SU-DHL-6 (cell line): ENCODE measurements at regions not wholly inside any gene's neighbourhood (a gene's known extent, or its start where the extent isn't known, plus 50 kb on each side); places are given as distances from the start of the nearest gene placed in this dataset.

Experiments
- H2AFZ ChIP-seq: fragments of 200-600 bp; sonication (generic); 2 replicates; pipeline ENCODE4 v1.6.1; 2014; ENCODE audit warnings: low read depth, mild to moderate bottlenecking, moderate library complexity, mixed read lengths, antibody characterized with exemption, low read length; ENCODE audit not compliant: severe bottlenecking
- H3F3A ChIP-seq: fragments of 200-600 bp; shearing (Covaris generic); 2 replicates; pipeline ENCODE4 v1.6.0; 2016; ENCODE audit warnings: antibody characterized with exemption, mild to moderate bottlenecking; ENCODE audit not compliant: insufficient read depth
- H3K27ac ChIP-seq: fragments of 200-600 bp; sonication (generic); 2 replicates; pipeline ENCODE4 v1.5.1; 2016; ENCODE audit warnings: low read depth, mild to moderate bottlenecking, low read length, moderate library complexity, mixed read lengths
- H3K27me3 ChIP-seq: fragments of 200-600 bp; sonication (generic), shearing (Covaris generic); 2 replicates; pipeline ENCODE4 v1.6.0; 2014; ENCODE audit warnings: mild to moderate bottlenecking, low read length
- H3K36me3 ChIP-seq: fragments of 200-600 bp; sonication (generic); 2 replicates; pipeline ENCODE4 v1.6.1; 2014; ENCODE audit warnings: mild to moderate bottlenecking, low read length, mixed read lengths
- H3K4me2 ChIP-seq: fragments of 300-600, 200-600 bp; shearing (Covaris generic), sonication (generic); 2 replicates; pipeline ENCODE4 v1.6.0; 2014; ENCODE audit warnings: low read length, low read depth, mild to moderate bottlenecking; ENCODE audit not compliant: poor library complexity, severe bottlenecking
- H3K4me3 ChIP-seq: fragments of 200-600 bp; sonication (generic); 2 replicates; pipeline ENCODE4 v1.5.1; 2014; ENCODE audit warnings: antibody characterized with exemption, low read length, mild to moderate bottlenecking, mixed read lengths; ENCODE audit not compliant: insufficient read depth, poor library complexity, severe bottlenecking
- H3K79me2 ChIP-seq: fragments of 200-600 bp; sonication (generic); 2 replicates; pipeline ENCODE4 v1.6.1; 2014; ENCODE audit warnings: mild to moderate bottlenecking, low read length, moderate library complexity; ENCODE audit not compliant: insufficient read depth
- H3K9ac ChIP-seq: fragments of 200-600 bp; sonication (generic); 2 replicates; pipeline ENCODE4 v1.7.0; 2014; ENCODE audit warnings: mild to moderate bottlenecking, low read length
- H3K9me2 ChIP-seq: fragments of 200-600 bp; sonication (generic); replicated peaks from 2 replicates; pipeline ENCODE4 v1.6.1; 2014; ENCODE audit warnings: low read length; ENCODE audit not compliant: insufficient read depth
- H3K9me3 ChIP-seq: fragments of 200-600 bp; sonication (generic); 2 replicates; pipeline ENCODE4 v1.6.1; 2014; ENCODE audit warnings: low read length, mixed read lengths; ENCODE audit not compliant: insufficient read depth
- H4K20me1 ChIP-seq: fragments of 200-600 bp; sonication (generic); 2 replicates; pipeline ENCODE4 v1.6.1; 2014; ENCODE audit warnings: low read depth, mild to moderate bottlenecking, antibody characterized with exemption, low read length, moderate library complexity, mixed read lengths
- EZH2phosphoT487 ChIP-seq: fragments of 200-600 bp; sonication (generic), shearing (Covaris generic); conservative IDR thresholded peaks from 2 replicates; pipeline ENCODE4 v1.6.1; 2018; ENCODE audit warnings: mild to moderate bottlenecking, antibody characterized with exemption, low read length, moderate library complexity, mixed read lengths
- TF ChIP-seq, protein P1 (sequence below): fragments of 200-600 bp; sonication (generic); IDR thresholded peaks from one replicate; pipeline ENCODE4 v1.5.1; 2017; ENCODE audit warnings: antibody characterized with exemption, mild to moderate bottlenecking, low read length, moderate library complexity; ENCODE audit not compliant: insufficient read depth, poor library complexity, severe bottlenecking

DNA sequence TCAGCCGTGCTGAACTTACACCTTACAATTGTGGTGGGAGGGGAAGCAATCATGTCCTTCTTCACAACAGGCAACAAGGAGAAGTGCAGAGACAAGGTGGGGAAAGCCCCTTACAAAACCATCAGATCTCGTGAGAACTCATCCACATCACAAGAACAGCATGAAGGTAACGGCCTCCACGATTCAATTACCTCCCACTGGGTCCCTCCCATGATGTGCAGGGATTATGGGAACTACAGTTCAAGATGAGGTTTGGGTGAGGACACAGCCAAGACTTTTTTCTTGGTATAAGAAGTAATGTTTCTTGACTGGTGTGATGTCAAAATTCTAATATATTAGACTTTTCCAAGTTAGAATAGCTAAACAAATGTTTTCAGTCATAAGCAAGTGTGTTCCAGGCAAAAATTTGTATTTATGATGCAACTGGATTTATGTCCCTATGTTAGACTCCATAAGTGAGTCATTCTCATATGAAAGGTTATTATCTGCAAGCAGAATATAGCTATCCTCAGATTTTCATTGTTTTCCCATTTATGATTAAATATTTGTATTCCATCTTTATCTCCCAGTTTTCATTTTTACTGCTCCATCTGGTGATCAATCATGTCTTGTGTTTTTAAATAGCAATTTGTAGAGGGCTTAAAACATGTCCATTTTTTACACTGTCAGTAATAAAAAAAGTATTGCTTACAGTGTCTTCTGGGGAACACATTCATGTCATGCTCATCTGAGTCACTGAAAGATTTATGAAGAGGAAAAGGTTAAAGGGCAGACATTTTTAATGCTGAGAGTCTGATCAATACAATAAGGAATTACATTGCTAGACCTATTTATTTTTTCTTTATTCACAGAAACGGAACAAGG is 995.2 kb upstream of the CDH2 start:
- no peak overlapping the region for H3K4me3 ChIP-seq
- H4K20me1 ChIP-seq: no peaks in the 10 kb centered on the region
- no peak overlapping the region for H3K9ac ChIP-seq
- no peaks in the 10 kb centered on the region for H3K9me3 ChIP-seq
- no peaks in the 10 kb centered on the region for H3K79me2 ChIP-seq
- H3F3A ChIP-seq: no peaks in the 10 kb centered on the region
- H3K27ac ChIP-seq: no peak overlapping the region
- no peaks in the 10 kb centered on the region for H3K27me3 ChIP-seq
- no peaks in the 10 kb centered on the region for H3K36me3 ChIP-seq
- no peak overlapping the region for H3K4me2 ChIP-seq
- H3K9me2 ChIP-seq: no peaks in the 10 kb centered on the region
- no peak overlapping the region for H2AFZ ChIP-seq
- TF ChIP-seq, protein P1, sequence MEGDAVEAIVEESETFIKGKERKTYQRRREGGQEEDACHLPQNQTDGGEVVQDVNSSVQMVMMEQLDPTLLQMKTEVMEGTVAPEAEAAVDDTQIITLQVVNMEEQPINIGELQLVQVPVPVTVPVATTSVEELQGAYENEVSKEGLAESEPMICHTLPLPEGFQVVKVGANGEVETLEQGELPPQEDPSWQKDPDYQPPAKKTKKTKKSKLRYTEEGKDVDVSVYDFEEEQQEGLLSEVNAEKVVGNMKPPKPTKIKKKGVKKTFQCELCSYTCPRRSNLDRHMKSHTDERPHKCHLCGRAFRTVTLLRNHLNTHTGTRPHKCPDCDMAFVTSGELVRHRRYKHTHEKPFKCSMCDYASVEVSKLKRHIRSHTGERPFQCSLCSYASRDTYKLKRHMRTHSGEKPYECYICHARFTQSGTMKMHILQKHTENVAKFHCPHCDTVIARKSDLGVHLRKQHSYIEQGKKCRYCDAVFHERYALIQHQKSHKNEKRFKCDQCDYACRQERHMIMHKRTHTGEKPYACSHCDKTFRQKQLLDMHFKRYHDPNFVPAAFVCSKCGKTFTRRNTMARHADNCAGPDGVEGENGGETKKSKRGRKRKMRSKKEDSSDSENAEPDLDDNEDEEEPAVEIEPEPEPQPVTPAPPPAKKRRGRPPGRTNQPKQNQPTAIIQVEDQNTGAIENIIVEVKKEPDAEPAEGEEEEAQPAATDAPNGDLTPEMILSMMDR: no peak
- no peak for TF ChIP-seq EZH2phosphoT487

DNA sequence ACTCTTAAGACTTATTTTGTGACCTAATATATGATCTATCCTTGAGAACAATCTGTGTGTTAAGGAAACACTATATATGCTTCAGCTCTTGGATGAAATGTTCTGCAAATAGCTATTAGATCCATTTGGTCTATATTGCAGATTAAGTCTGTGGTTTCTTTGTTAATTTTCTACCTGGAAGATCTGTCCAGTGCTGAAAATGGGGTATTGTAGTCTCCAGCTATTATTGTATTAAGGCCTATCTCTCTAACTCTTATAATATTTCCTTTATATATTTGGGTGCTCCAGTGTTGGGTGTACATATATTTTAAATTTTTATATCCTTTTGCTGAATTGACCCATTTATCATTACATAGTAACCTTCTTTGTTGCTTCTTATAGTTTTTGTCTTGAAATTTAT is 992.7 kb upstream of the CDH2 start:
- Histone ChIP-seq H3K27me3 (no peaks in the 10 kb centered on the region), H3K9me3 (no peaks in the 10 kb centered on the region), H3K36me3 (no peaks in the 10 kb centered on the region), H3K9me2 (no peaks in the 10 kb centered on the region; the same call in 1 of the 2 replicates), H3F3A (no peaks in the 10 kb centered on the region), H3K9ac (no peak overlapping the region), H3K27ac (no peak overlapping the region), H3K4me2 (no peak overlapping the region), H3K79me2 (no peaks in the 10 kb centered on the region), H2AFZ (no peak overlapping the region), H4K20me1 (no peaks in the 10 kb centered on the region), H3K4me3 (no peak overlapping the region)
- TF ChIP-seq, protein P1: no peak
- no peak for TF ChIP-seq EZH2phosphoT487

DNA sequence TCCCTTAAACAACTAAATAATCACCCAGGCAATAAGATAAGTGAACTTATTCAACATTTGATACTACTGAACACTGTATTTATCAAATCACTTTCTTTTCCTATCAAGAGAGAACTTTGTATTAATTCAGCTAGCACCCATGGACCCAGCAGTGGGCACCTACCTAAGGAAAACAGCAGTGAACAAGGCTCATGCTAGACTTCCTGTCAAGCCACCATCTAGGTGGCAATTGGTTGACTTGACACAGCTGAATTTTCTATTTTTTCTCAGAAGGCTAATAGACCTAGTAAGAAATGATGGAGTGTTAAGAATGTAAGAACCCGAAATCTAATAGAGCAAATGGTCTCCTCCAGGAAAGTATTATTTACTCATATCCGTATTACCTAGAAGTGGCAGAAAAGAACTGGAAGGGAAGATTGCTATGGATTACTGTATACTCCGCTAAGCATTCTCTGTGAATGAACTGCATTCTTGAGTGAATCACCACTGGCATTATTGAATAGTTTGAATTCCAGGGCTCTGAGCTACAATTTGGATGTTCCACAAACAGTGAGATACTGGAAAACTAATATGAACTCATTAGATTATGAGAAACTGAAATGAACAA is 988.2 kb upstream of the CDH2 start:
- Histone ChIP-seq H3K9me3 (no peaks in the 10 kb centered on the region), H4K20me1 (no peaks in the 10 kb centered on the region), H3K27ac (no peak overlapping the region), H3K4me2 (no peak overlapping the region), H3F3A (no peaks in the 10 kb centered on the region), H3K79me2 (no peaks in the 10 kb centered on the region), H3K4me3 (no peak overlapping the region), H3K27me3 (no peaks in the 10 kb centered on the region), H3K9ac (no peak overlapping the region), H3K36me3 (no peaks in the 10 kb centered on the region), H3K9me2 (no peaks in the 10 kb centered on the region; the same call in 1 of the 2 replicates), H2AFZ (no peak overlapping the region)
- no peak for TF ChIP-seq EZH2phosphoT487
- TF ChIP-seq, protein P1: no peak
